EH (cell line): ENCODE measurements at regions not wholly inside any gene's neighbourhood (a gene's known extent, or its start where the extent isn't known, plus 50 kb on each side); places are given as distances from the start of the nearest gene placed in this dataset.
"Not testable (repeated sequence)": the region's sequence is repeated elsewhere in the genome, so short reads cannot be mapped to it uniquely, and the experiment has no call there.

Experiments
- DNase-seq: peaks from one replicate; pipeline ENCODE4 v3.0.0-alpha.2; 2015; ENCODE audit warnings: low read depth

DNA sequence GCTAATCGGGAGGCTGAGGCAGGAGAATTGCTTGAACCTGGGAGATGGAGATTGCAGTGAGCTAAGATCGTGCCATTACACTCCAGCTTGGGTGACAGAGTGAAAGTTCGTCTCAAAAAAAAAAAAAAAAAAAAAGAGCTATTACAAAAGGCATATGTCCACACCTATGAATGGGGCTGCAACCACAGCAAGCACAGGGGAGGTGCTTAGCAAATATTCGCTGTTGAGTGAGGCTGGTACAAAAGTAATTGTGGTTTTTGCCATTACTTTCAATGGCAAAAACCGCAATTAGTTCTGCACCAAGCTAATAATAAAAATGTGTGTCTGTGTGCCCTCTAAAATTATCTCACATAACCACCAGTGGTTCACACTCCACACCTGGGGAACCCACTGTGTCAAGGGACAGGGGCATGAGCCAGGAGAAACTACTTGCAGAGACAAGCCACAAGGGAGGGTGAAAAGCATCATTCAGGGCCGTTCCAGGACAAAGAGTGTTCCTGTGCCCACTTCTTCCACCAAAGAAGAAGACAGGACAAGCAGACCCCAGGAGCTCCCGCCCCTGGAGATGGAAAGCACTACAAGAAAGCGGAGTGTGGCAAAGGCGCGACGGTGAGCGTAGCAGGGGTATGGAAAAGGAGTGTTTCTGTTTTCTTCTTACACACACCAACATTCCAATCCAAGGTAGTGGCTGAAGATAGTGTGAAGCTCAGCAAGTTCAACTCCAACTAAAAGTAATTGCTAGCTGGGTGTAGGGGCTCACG, 84.4 kb upstream of the CNEP1R1 start:
- DNase-seq = no peak

DNA sequence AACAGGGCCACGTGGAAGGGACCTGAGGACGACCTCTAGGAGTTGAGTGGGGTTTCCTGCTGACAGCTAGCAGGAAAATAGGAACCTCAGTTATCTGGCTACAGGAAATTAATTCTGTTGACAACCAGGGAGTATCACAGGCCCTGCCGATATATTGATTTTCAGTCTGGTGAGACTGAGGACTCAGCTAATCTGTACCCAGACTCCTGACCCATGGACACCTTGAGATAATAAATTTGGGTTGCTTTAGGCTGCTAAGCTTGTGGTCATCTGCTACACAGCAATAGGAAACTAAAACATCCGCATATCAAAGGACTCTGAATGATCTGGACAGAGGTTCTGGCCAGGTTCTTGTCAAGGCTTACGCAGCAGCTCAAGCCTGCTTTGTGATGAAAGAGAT, 80.8 kb upstream of the CNEP1R1 start:
- DNase-seq = no peak

DNA sequence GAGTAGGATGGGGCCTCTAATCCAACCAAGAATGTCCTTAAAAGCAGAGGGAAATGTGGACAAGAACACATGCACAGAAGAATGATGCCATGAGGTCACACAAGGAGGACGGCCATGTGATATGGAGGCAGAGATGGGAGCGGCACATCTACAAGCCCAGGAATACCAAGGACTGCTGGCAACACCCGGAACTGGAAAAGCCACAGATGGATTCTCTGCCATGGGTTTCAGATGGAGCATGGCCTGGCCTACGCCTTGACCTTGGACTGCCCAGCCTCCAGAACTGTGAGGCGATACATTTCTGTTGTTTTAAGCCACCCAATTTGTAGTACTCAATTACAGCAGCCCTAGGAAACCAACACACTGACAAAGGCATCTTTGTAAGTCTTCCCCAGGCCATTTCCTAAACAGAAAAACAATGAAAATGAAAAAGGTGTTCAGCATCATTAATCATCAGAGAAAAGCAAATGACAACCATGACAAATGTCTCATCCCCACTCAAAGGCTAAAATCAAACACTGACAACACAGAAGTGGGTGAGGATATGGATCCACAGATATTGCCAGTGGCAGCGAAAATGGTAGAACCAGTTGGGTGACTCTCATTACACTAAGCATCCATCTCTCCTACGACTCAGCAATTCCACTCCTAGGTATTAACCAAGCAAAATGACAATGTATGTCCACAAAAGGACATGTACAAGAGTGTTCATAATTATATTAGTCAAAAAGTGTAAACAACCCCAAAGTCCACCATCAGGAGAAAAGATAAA, 76.9 kb upstream of the CNEP1R1 start:
- DNase-seq = no peak

DNA sequence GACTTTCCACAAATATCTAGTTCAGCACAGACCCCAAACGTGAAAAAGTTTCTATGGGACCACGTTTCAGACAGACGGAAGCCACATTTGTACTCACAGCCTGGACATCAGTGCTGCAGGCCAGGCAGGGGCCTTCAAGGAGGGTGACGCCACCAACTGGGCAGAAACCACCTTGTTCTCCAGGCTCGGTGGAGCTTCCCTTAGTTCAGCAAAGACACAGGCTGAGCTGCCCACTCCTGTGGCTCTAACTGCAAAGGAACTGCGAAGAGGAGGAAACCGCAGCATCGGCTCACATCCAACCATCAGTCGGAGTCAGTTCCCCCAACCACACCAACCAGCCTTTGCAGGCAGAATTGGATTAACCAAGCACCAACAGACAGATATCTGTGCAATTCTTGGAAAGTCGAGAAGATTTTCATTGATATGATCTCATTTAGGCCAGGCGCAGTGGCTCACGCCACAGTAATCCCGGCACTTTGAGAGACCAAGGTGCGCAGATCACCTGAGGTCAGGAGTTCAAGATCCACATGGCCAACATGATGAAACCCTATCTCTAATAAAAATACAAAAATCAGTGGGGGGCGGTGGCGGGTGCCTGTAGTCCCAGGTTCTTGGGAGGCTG, 73.3 kb upstream of the CNEP1R1 start:
- DNase-seq = no peak

DNA sequence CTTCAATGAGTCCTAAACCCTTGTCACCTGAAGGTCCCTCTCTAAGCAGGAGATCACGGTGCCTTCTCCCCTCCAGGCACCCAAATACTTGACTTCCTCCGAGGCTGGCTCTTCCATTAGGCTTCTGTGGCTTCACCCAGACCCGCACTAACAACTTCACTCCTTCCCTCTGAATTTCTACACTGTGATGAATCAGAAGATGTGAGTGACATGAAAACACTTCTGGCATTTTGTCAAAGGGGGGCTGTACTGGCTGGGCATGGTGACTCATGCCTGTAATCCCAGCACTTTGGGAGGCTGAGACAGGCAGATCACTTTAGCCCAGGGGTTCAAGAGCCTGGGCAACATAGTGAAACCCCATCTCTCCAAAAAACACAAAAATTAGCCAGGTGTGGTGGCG, 72.6 kb upstream of the CNEP1R1 start:
- DNase-seq = peak; percentile 48

DNA sequence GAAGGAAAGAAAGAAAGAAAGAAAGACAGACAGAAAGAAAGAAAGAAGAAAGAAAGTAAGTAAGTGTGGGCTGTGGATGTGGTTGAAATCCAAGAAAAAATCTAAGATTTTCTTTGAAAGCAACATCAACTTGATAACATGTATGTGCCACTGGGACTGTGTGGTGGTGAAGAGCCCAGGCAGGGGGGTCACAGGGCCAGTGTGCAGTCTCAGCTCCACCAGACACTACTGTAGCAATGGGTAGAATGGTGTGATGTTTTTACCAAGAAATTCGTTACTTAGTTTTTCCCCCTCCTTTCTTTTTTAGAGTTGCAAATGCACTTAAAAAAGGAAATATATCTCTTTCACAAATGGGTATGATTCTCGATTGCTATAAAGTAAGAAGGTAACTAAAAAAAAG, 71.9 kb upstream of the CNEP1R1 start:
- no peak for DNase-seq

DNA sequence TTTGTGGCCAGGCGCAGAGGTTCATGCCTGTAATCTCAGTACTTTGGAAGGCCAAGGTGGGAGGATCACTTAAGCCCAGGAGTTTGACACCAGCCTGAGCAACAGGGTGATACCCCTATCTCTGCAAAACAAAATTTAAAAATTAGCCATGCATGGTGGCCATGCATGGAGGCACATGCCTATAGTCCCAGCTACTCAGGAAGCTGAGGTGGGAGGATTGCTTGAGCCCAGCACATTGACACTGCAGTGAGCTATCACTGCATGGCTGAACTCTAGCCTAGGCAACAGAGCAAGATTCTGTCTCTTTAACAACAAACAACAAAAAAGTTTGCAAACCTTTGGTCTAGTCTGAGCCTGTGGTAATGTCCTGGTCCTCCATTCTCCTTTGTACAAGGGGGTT, 69.2 kb upstream of the CNEP1R1 start:
- no peak for DNase-seq

DNA sequence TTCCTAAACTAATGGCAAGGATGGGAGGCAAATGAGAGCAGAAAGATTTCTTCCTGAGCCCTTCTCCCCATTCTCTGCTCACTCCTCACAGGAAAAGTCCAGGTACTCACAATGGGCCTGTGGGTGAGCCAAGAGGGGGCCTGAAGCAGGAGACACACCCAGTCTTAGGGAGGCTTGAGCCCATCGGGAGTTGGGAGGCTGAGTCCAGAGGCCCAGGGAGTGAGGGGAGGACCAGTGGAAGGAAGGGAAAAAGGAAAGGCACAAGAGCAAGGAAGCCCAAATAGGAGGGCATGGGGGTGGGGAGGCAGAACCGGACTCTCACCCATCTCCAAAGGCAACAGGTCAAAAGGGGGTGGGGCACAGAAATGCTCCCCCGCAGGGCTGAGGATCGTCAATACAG, 68.1 kb upstream of the CNEP1R1 start:
- DNase-seq = no peak

DNA sequence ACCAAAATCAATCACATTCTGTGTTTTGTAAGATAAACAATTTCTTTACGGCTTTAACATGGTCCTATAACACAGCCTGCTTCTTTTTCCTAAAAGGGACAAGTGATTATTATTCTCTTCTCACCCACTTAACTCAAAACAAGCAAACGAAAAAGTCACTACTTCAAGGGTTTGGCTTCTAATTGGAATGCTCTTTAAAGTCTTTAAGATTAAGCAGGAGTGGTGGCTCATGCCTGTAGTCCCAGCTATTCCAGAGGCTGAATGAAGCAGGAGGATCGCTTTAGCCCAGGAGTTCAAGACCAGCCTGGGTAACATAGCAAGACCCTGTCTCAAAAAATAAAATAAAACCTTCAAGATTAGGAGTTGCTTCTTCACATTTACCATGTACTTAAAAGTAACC, 66.6 kb upstream of the CNEP1R1 start:
- DNase-seq = no peak

DNA sequence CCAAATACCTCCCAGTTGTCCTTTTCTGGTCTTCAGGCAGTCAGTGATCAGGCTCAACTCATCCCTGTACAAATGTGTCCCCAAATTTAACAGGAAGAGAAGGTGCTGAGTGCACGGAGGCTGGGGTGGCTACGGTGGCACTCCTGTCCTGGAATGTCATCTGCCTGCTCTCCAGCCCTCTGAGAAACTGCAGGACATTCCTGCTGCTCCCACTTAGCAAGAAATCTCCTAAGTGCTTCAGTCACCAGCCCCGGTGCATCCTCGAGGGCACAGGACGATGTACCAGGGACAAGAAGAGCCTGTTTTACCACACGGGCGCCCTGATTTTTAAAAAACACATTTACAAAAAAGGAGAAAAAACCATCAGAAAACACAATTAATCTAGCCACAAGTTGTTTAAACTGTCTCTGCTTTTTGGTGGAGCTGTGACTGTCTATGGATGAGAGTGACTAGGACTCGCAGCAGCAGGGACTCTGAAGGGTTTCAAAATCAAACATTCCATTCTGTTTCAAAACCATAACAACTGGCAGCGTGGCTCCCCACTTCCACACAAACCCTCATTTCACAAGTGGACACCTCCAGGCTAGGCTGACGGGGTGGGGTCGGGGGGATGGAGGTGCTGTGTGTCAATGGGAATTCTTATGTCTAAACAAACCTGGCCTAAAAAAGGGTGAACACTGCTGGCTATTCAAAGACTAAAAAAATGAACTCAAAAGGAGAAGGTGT, 65.3 kb upstream of the CNEP1R1 start:
- DNase-seq = peak; percentile 8

DNA sequence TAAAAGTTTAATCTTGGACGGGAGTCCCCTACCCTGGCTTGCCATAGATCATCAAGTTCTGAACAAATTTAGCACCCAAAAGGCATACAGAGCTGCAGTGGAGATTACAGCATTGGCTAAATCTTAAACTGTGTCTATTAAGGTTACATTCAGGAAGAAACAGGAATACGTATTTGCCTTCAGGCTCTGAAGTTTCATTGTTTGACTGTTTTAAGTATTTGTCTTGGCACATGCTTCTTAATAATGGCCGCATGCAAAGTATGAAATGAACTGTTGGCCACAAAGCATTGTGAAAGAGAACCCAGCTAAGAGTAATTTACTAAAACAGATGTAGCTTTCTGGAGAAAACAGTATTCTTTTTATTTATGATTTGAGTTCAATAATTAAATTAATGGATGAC, 63.9 kb upstream of the CNEP1R1 start:
- DNase-seq = peak; percentile 63

DNA sequence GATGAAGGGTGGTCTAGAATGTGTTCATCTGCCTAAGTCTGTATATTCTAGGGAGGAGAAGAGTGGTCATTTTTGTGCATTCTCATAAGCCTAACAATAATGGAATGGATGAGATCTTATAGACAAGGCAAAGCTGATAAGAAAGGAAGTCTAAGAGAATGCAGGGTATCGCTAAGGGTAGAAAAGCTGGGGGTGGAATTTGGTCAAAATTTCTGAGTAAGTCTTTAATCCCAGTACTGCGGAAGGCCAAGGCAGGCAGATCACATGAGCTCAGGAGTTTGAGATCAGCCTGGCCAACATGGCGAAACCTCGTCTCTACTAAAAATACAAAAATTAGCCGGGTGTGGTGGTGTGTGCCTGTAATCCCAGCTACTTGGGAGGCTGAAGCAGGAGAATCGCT, 62.5 kb upstream of the CNEP1R1 start:
- DNase-seq = not testable (repeated sequence)

DNA sequence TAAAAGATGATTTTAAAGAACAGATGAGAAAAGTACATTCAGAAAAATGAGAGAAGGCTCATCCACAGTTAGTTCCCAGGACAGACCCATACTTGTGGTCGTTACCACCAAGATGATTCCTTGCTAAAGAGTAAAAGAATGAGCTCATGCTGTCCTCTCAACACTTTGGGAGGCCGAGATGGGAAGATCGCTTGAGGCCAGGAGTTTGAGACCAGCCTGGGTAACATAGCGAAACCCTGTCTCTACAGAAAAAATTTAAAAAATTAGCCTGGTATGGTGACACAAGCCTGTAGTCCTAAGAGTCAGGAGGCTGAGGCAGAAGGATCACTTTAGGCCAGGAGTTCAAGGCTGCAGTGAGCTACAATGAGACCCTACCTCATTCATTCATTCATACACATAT, 60.7 kb upstream of the CNEP1R1 start:
- DNase-seq = no peak

DNA sequence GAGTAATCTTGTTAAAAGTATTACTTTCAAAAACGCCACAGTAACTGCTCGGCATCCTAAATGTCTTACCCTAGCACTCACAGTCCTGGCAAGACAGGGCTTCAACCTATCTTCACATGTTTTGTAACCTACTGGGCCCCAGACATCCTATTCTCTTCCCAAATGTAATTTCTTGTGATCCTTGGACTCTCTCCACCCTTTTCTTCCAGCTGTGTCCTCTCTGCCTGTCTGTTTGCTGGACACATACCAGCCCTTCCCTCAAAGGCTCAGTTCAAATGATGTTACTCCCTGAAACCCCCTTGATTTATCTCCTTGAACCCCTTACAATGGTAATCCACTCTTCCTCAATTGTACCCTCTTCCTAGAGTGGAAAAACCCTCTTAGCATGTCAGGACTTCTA, 60.1 kb upstream of the CNEP1R1 start:
- no peak for DNase-seq

DNA sequence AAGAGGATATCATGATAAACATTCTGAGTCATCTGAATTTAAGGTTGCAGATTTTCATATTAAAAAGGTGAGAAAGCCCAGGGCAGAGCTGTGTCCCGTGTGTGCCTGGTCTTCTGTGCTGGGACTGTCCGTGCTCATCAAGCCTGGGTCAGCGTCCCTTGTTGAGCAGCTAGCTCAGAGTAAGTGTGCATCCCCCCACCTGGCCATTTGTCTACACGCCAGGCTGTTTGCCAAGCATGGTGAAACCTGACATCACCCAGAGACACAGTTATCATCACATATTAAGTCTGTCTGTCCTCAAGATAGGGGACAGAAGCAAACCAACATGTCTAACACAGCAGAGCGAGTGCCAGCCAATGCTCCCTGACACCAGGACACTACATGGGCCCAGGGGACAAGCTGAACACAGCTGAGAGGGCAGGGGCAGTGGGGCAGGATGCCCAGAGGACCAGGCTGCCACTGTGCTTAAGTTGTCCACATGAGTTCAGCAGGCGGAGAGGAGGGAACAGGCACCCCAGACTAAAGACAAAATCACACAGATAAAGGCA, 57.9 kb upstream of the CNEP1R1 start:
- DNase-seq = no peak

DNA sequence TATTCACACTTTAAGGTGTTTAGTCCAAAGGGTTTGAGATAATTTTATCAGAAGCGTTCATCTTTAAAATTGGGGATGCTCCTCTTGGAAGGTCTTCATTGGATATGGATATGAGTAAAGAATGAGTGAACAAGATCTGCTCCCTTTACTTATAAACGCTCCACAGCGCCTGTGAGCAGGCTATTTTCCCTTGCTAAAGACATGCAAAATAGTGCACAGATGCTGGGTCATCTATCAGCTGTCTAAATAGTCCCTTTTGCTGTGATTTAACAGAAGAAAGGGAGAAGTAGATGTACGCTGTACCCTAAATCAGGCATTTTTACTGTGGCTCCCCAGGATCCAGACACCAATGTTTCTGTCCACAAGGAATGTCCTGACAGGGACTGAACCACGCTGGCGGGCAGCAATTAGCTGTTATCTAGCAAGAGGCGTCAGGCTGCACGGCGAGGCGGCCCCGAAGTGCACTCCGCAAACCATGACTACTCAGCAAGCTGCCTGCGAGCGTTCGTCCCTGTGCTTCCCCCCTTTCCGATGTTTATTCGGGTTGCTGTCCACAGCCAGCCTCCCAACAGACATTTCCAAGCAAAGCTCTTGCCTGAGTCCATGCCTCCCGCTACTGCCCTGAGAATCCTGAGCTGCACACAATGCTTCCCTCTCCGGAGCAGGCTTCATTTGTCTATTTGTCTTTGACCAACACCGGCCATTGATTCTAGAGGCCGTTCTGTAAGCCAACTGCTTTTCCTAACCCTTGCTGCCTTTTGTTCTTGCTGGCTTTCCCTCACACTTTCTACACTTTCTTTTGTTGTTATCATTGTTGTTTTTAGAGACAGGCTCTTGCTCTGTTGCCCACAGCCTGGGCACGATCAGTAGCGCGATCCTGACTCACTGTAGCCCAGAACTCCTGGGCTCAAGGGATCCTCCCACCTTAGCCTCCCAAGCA, 55.7 kb upstream of the CNEP1R1 start:
- no peak for DNase-seq

DNA sequence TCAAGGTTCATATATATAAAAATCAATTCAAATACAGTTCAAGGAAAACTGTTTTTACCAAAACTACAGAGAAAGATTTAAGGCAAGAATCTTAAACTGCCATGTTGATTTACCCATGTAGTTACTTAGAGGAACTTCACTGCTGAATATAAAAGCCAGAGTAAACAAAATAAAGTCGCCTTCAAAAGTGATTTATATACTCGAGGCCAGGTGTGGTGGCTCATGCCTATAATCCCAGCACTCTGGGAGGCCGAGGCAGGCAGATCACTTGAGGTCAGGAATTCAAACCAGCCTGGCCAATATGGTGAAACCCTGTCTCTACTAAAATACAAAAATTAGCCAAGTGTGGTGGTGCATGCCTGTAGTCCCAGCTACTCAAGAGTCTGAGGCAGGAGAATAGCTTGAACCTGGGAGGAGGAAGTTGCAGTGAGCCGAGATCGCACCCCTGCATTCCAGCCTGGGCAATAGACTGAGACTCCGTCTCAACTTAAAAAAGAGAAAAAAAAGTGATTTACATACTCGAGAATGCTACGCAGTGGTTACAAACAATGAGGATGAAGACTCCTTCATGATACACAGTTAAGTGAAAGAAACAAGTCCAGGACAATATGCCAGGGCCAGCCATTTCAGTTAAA, 54.1 kb upstream of the CNEP1R1 start:
- no peak for DNase-seq

DNA sequence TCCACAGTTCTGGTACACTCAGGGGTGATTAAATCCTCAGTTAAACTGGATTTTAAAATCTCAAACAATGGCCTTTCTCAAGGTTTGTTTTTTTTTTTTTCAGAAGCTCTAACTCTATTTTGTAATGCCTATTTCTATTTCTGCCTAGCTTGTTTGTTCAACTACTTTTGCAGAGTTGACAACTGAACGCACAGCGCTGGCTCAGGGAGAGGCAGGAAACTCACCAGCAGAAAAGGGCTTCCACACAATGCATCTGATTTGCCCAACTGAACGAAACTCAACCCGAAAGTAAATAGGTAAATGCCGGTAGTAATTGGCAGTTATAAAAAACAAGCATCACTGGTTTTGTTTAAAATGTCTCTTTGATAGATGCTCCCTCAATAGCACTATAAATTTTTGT, 52.7 kb upstream of the CNEP1R1 start:
- DNase-seq = no peak

DNA sequence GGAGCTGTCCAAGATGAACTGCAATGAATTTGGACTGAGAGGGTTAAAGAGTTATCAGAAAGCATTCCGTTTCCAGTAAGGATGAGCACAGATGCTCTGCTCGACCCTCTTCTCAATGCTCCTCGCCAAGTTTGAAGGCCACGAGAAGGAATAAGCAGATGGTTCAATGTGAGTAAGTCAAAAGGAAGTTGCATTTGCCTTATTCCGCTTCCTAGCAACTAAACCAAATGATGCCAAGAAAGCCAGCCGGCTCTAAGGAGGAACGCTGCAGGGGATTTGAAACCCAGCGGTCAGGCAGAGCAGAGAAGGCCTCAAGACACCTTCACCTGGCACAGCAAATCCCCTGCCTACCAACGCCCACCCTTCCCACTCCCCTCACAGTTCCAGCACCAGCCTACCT, 52.1 kb upstream of the CNEP1R1 start:
- DNase-seq = no peak
